ENCODE measurements at regions not wholly inside any gene's neighbourhood (a gene's known extent, or its start where the extent isn't known, plus 50 kb on each side); places are given as distances from the start of the nearest gene placed in this dataset.

DNA sequence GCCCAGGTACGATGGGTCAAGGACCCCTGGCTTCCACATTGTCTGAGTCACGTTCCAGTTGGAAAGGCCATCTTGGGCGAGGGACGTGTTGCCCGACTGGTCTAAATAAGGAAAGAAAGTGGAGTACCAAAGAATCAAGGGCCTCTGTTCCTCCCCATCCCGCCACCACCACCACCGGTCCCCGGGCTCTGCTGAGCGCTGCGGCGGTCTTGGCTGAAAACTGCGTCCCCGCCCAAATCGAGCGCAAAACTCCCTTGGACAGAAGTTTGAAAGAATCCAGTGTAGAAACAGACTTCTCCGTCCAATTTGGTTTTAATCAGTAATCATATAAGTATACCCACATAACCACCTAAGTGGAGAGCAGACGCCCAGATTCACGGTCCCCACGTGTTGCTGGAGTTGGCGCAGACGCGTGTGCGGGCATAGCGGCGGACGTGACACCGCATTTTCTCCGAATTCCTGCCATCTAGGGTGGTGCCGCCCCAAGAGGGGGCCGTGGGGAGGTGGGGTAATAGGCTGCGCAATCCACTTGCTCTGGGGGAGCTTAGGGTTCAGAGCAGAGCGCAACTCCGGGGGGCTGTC is 243.8 kb upstream of the TOPAZ1 start:
- Histone ChIP-seq H3K27me3 (ENCODE audit: control insufficient read depth, insufficient read depth, low read length) (peaks cover 45% of the 10 kb centered on the region), H3K4me3 (ENCODE audit: low read depth in 2 of 2, low read length in 2 of 2) (peak overlapping the region in 1 of 2 experiments; percentile 46; a peak in 2 of 4 replicates), H3K27ac (ENCODE audit: low read length) (no peak overlapping the region), H3K36me3 (ENCODE audit: control insufficient read depth, insufficient read depth, low read length) (no peaks in the 10 kb centered on the region), H3K4me1 (ENCODE audit: control insufficient read depth, insufficient read depth, low read length) (peaks cover 7% of the 10 kb centered on the region), H3K9me3 (ENCODE audit: control insufficient read depth, insufficient read depth, low read depth, low read length) (no peaks in the 10 kb centered on the region)
- POLR2A ChIA-PET = no interaction called here
- in situ Hi-C loops (cut with HindIII; ENCODE audit: low pct_unique_long_range_greater_than_20kb, low sequenced_read_pairs) = no loop called here
- BruUV-seq (replicated peaks) = no TSS peak
- no peak for TF ChIP-seq POLR2AphosphoS5 (IDR thresholded peaks at IDR 0.05; ENCODE audit: low read depth, low read length)
- no peak for TF ChIP-seq TCF7L2 (IDR thresholded peaks at IDR 0.05; ENCODE audit: low read depth, low read length)
- TF ChIP-seq, protein P1, sequence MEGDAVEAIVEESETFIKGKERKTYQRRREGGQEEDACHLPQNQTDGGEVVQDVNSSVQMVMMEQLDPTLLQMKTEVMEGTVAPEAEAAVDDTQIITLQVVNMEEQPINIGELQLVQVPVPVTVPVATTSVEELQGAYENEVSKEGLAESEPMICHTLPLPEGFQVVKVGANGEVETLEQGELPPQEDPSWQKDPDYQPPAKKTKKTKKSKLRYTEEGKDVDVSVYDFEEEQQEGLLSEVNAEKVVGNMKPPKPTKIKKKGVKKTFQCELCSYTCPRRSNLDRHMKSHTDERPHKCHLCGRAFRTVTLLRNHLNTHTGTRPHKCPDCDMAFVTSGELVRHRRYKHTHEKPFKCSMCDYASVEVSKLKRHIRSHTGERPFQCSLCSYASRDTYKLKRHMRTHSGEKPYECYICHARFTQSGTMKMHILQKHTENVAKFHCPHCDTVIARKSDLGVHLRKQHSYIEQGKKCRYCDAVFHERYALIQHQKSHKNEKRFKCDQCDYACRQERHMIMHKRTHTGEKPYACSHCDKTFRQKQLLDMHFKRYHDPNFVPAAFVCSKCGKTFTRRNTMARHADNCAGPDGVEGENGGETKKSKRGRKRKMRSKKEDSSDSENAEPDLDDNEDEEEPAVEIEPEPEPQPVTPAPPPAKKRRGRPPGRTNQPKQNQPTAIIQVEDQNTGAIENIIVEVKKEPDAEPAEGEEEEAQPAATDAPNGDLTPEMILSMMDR (IDR thresholded peaks at IDR 0.05) = no peak
- TF ChIP-seq, protein P2, sequence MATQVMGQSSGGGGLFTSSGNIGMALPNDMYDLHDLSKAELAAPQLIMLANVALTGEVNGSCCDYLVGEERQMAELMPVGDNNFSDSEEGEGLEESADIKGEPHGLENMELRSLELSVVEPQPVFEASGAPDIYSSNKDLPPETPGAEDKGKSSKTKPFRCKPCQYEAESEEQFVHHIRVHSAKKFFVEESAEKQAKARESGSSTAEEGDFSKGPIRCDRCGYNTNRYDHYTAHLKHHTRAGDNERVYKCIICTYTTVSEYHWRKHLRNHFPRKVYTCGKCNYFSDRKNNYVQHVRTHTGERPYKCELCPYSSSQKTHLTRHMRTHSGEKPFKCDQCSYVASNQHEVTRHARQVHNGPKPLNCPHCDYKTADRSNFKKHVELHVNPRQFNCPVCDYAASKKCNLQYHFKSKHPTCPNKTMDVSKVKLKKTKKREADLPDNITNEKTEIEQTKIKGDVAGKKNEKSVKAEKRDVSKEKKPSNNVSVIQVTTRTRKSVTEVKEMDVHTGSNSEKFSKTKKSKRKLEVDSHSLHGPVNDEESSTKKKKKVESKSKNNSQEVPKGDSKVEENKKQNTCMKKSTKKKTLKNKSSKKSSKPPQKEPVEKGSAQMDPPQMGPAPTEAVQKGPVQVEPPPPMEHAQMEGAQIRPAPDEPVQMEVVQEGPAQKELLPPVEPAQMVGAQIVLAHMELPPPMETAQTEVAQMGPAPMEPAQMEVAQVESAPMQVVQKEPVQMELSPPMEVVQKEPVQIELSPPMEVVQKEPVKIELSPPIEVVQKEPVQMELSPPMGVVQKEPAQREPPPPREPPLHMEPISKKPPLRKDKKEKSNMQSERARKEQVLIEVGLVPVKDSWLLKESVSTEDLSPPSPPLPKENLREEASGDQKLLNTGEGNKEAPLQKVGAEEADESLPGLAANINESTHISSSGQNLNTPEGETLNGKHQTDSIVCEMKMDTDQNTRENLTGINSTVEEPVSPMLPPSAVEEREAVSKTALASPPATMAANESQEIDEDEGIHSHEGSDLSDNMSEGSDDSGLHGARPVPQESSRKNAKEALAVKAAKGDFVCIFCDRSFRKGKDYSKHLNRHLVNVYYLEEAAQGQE (IDR thresholded peaks at IDR 0.05; ENCODE audit: insufficient read depth in 1 of 2, low read depth in 2 of 2, low read length in 1 of 2) = no peak
- no peak for TF ChIP-seq SIN3A (IDR thresholded peaks at IDR 0.05; ENCODE audit: borderline replicate concordance, insufficient read depth, low read depth, low read length)
- intact Hi-C loops (cut with micrococcal nuclease; ENCODE audit: unreplicated experiment) = no loop called here
- no peak for ATAC-seq
- no peak for DNase-seq (ENCODE audit: low read depth, low spot score)
- CTCF ChIA-PET = no interaction called here

DNA sequence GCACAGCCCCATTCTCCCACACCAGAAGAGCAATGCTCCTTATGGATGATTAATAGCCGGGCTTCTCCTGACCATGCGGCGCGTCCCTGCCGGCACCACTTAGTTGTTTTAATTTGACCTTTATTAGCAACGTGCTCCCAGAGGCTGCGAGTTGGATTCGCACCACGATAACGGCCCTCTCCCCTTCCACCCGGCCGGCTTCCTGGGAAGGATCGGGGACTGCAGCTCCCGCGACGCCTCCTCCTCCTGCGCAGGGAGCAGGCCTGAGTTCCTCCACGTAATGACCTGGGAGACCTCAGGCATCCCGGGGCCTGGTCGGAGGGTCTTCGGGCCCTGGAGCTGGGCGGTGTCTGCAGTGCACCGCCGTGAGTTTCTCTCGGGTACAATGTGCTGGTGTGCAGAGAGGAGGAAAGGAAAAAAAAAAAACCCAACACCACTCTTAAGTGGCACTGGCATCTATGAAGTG is 243.3 kb upstream of the TOPAZ1 start:
- no peaks in the 10 kb centered on the region for H3K36me3 ChIP-seq (ENCODE audit: control insufficient read depth, insufficient read depth, low read length)
- no peak overlapping the region for H3K27ac ChIP-seq (ENCODE audit: low read length)
- ChIA-PET CTCF (no interaction called here), POLR2A (no interaction called here)
- DNase-seq (ENCODE audit: low read depth, low spot score) (no peak), ATAC-seq (no peak)
- peak overlapping the region; percentile 41 to 46 for H3K4me3 ChIP-seq (ENCODE audit: low read depth in 2 of 2, low read length in 2 of 2)
- H3K4me1 ChIP-seq (ENCODE audit: control insufficient read depth, insufficient read depth, low read length) = peaks cover 7% of the 10 kb centered on the region
- no peaks in the 10 kb centered on the region for H3K9me3 ChIP-seq (ENCODE audit: control insufficient read depth, insufficient read depth, low read depth, low read length)
- no TSS peak for BruUV-seq (replicated peaks)
- H3K27me3 ChIP-seq (ENCODE audit: control insufficient read depth, insufficient read depth, low read length) = peaks cover 39% of the 10 kb centered on the region
- TF ChIP-seq POLR2AphosphoS5 (IDR thresholded peaks at IDR 0.05; ENCODE audit: low read depth, low read length) (no peak), TCF7L2 (IDR thresholded peaks at IDR 0.05; ENCODE audit: low read depth, low read length) (no peak), SIN3A (IDR thresholded peaks at IDR 0.05; ENCODE audit: borderline replicate concordance, insufficient read depth, low read depth, low read length) (no peak)
- TF ChIP-seq, protein P1 (IDR thresholded peaks at IDR 0.05) = no peak
- TF ChIP-seq, protein P2 (IDR thresholded peaks at IDR 0.05; ENCODE audit: insufficient read depth in 1 of 2, low read depth in 2 of 2, low read length in 1 of 2) = no peak
- in situ Hi-C loops (cut with HindIII; ENCODE audit: low pct_unique_long_range_greater_than_20kb, low sequenced_read_pairs) = no loop called here
- intact Hi-C loops (cut with micrococcal nuclease; ENCODE audit: unreplicated experiment) = no loop called here

Measured in Panc1 (cell line).